ENCODE measurements at regions not wholly inside any gene's neighbourhood (a gene's known extent, or its start where the extent isn't known, plus 50 kb on each side); places are given as distances from the start of the nearest gene placed in this dataset.

- Histone ChIP-seq H3K9me3 (ENCODE audit: control insufficient read depth in 2 of 2, low read length in 2 of 2) (peaks cover 0 to 3% of the 10 kb centered on the region in 2 donors), H3K4me3 (ENCODE audit: low read length in 2 of 2) (no peak overlapping the region), H3K4me1 (ENCODE audit: control insufficient read depth, insufficient read depth, low read length) (no peaks in the 10 kb centered on the region), H3K27me3 (ENCODE audit: control insufficient read depth in 1 of 2, insufficient read depth in 2 of 2, low read length in 2 of 2) (no peaks in the 10 kb centered on the region), H3K27ac (ENCODE audit: low read length) (no peak overlapping the region), H3K36me3 (ENCODE audit: control insufficient read depth in 2 of 2, insufficient read depth in 2 of 2, low read length in 2 of 2) (no peaks in the 10 kb centered on the region), H3K9ac (ENCODE audit: low read length in 2 of 2) (no peak overlapping the region)
Observed at GRCh38 chr2:60033325-60033724, 520.1 kb downstream of the BCL11A start.

- H3K9ac ChIP-seq (ENCODE audit: low read length in 2 of 2) = no peak overlapping the region
- H3K27me3 ChIP-seq (ENCODE audit: control insufficient read depth in 1 of 2, insufficient read depth in 2 of 2, low read length in 2 of 2) = no peaks in the 10 kb centered on the region
- no peak overlapping the region for H3K27ac ChIP-seq (ENCODE audit: low read length)
- H3K36me3 ChIP-seq (ENCODE audit: control insufficient read depth in 2 of 2, insufficient read depth in 2 of 2, low read length in 2 of 2) = no peaks in the 10 kb centered on the region
- H3K4me1 ChIP-seq (ENCODE audit: control insufficient read depth, insufficient read depth, low read length) = no peaks in the 10 kb centered on the region
- peaks cover 0 to 3% of the 10 kb centered on the region in 2 donors for H3K9me3 ChIP-seq (ENCODE audit: control insufficient read depth in 2 of 2, low read length in 2 of 2)
- H3K4me3 ChIP-seq (ENCODE audit: low read length in 2 of 2) = no peak overlapping the region
Observed at GRCh38 chr2:60029566-60029883, 523.9 kb downstream of the BCL11A start.

- Histone ChIP-seq H3K4me1 (ENCODE audit: control insufficient read depth, insufficient read depth, low read length) (no peaks in the 10 kb centered on the region), H3K27ac (ENCODE audit: low read length) (no peak overlapping the region), H3K27me3 (ENCODE audit: control insufficient read depth in 1 of 2, insufficient read depth in 2 of 2, low read length in 2 of 2) (no peaks in the 10 kb centered on the region), H3K36me3 (ENCODE audit: control insufficient read depth in 2 of 2, insufficient read depth in 2 of 2, low read length in 2 of 2) (no peaks in the 10 kb centered on the region), H3K9ac (ENCODE audit: low read length in 2 of 2) (no peak overlapping the region), H3K4me3 (ENCODE audit: low read length in 2 of 2) (no peak overlapping the region), H3K9me3 (ENCODE audit: control insufficient read depth in 2 of 2, low read length in 2 of 2) (peaks cover 0 to 3% of the 10 kb centered on the region in 2 donors)
Observed at GRCh38 chr2:60028849-60029565, 524.4 kb downstream of the BCL11A start.

- no peaks in the 10 kb centered on the region for H3K36me3 ChIP-seq (ENCODE audit: control insufficient read depth in 2 of 2, insufficient read depth in 2 of 2, low read length in 2 of 2)
- no peaks in the 10 kb centered on the region for H3K9me3 ChIP-seq (ENCODE audit: control insufficient read depth in 2 of 2, low read length in 2 of 2)
- H3K27ac ChIP-seq (ENCODE audit: low read length) = no peak overlapping the region
Observed at GRCh38 chr2:60025496-60025895, 528.0 kb downstream of the BCL11A start.

GRCh38 chr2:60023256-60023985, 530.0 kb downstream of the BCL11A start:
- no peaks in the 10 kb centered on the region for H3K36me3 ChIP-seq (ENCODE audit: control insufficient read depth in 2 of 2, insufficient read depth in 2 of 2, low read length in 2 of 2)
- H3K9me3 ChIP-seq (ENCODE audit: control insufficient read depth in 2 of 2, low read length in 2 of 2) = no peaks in the 10 kb centered on the region
- H3K27ac ChIP-seq (ENCODE audit: low read length) = no peak overlapping the region
- no peak overlapping the region for H3K4me3 ChIP-seq (ENCODE audit: low read length in 2 of 2)
- H3K9ac ChIP-seq (ENCODE audit: low read length in 2 of 2) = no peak overlapping the region
- no peaks in the 10 kb centered on the region for H3K4me1 ChIP-seq (ENCODE audit: control insufficient read depth, insufficient read depth, low read length)
- H3K27me3 ChIP-seq (ENCODE audit: control insufficient read depth in 1 of 2, insufficient read depth in 2 of 2, low read length in 2 of 2) = no peaks in the 10 kb centered on the region

More at GRCh38 chr2:60025496-60025895, 528.0 kb downstream of the BCL11A start:
- Histone ChIP-seq H3K4me3 (ENCODE audit: low read length in 2 of 2) (no peak overlapping the region), H3K9ac (ENCODE audit: low read length in 2 of 2) (no peak overlapping the region), H3K27me3 (ENCODE audit: control insufficient read depth in 1 of 2, insufficient read depth in 2 of 2, low read length in 2 of 2) (no peaks in the 10 kb centered on the region), H3K4me1 (ENCODE audit: control insufficient read depth, insufficient read depth, low read length) (no peaks in the 10 kb centered on the region)

GRCh38 chr2:60007671-60008070, 545.8 kb downstream of the BCL11A start:
- H3K4me1 ChIP-seq (ENCODE audit: control insufficient read depth, insufficient read depth, low read length) = no peaks in the 10 kb centered on the region
- H3K27me3 ChIP-seq (ENCODE audit: control insufficient read depth in 1 of 2, insufficient read depth in 2 of 2, low read length in 2 of 2) = no peaks in the 10 kb centered on the region
- no peak overlapping the region for H3K27ac ChIP-seq (ENCODE audit: low read length)
- no peak overlapping the region for H3K4me3 ChIP-seq (ENCODE audit: low read length in 2 of 2)
- no peak overlapping the region for H3K9ac ChIP-seq (ENCODE audit: low read length in 2 of 2)
- no peaks in the 10 kb centered on the region for H3K9me3 ChIP-seq (ENCODE audit: control insufficient read depth in 2 of 2, low read length in 2 of 2)
- H3K36me3 ChIP-seq (ENCODE audit: control insufficient read depth in 2 of 2, insufficient read depth in 2 of 2, low read length in 2 of 2) = no peaks in the 10 kb centered on the region

GRCh38 chr2:60003076-60003475, 550.4 kb downstream of the BCL11A start:
- no peaks in the 10 kb centered on the region for H3K27me3 ChIP-seq (ENCODE audit: control insufficient read depth in 1 of 2, insufficient read depth in 2 of 2, low read length in 2 of 2)
- H3K4me1 ChIP-seq (ENCODE audit: control insufficient read depth, insufficient read depth, low read length) = no peaks in the 10 kb centered on the region
- H3K9ac ChIP-seq (ENCODE audit: low read length in 2 of 2) = no peak overlapping the region
- H3K27ac ChIP-seq (ENCODE audit: low read length) = no peak overlapping the region
- no peaks in the 10 kb centered on the region for H3K36me3 ChIP-seq (ENCODE audit: control insufficient read depth in 2 of 2, insufficient read depth in 2 of 2, low read length in 2 of 2)
- no peaks in the 10 kb centered on the region for H3K9me3 ChIP-seq (ENCODE audit: control insufficient read depth in 2 of 2, low read length in 2 of 2)
- no peak overlapping the region for H3K4me3 ChIP-seq (ENCODE audit: low read length in 2 of 2)

GRCh38 chr2:60002183-60002867, 551.1 kb downstream of the BCL11A start:
- no peaks in the 10 kb centered on the region for H3K27me3 ChIP-seq (ENCODE audit: control insufficient read depth in 1 of 2, insufficient read depth in 2 of 2, low read length in 2 of 2)
- no peak overlapping the region for H3K9ac ChIP-seq (ENCODE audit: low read length in 2 of 2)
- H3K4me1 ChIP-seq (ENCODE audit: control insufficient read depth, insufficient read depth, low read length) = no peaks in the 10 kb centered on the region
- no peak overlapping the region for H3K4me3 ChIP-seq (ENCODE audit: low read length in 2 of 2)
- no peak overlapping the region for H3K27ac ChIP-seq (ENCODE audit: low read length)
- H3K36me3 ChIP-seq (ENCODE audit: control insufficient read depth in 2 of 2, insufficient read depth in 2 of 2, low read length in 2 of 2) = no peaks in the 10 kb centered on the region
- no peaks in the 10 kb centered on the region for H3K9me3 ChIP-seq (ENCODE audit: control insufficient read depth in 2 of 2, low read length in 2 of 2)

- Histone ChIP-seq H3K27ac (ENCODE audit: low read length) (no peak overlapping the region), H3K9me3 (ENCODE audit: control insufficient read depth in 2 of 2, low read length in 2 of 2) (no peaks in the 10 kb centered on the region), H3K36me3 (ENCODE audit: control insufficient read depth in 2 of 2, insufficient read depth in 2 of 2, low read length in 2 of 2) (no peaks in the 10 kb centered on the region)
Observed at GRCh38 chr2:60000686-60001085, 552.8 kb downstream of the BCL11A start.

GRCh38 chr2:59998324-59998723, 555.1 kb downstream of the BCL11A start:
- no peaks in the 10 kb centered on the region for H3K27me3 ChIP-seq (ENCODE audit: control insufficient read depth in 1 of 2, insufficient read depth in 2 of 2, low read length in 2 of 2)
- H3K4me3 ChIP-seq (ENCODE audit: low read length in 2 of 2) = no peak overlapping the region
- no peaks in the 10 kb centered on the region for H3K9me3 ChIP-seq (ENCODE audit: control insufficient read depth in 2 of 2, low read length in 2 of 2)
- H3K4me1 ChIP-seq (ENCODE audit: control insufficient read depth, insufficient read depth, low read length) = no peaks in the 10 kb centered on the region
- no peaks in the 10 kb centered on the region for H3K36me3 ChIP-seq (ENCODE audit: control insufficient read depth in 2 of 2, insufficient read depth in 2 of 2, low read length in 2 of 2)
- H3K9ac ChIP-seq (ENCODE audit: low read length in 2 of 2) = no peak overlapping the region
- no peak overlapping the region for H3K27ac ChIP-seq (ENCODE audit: low read length)

More at GRCh38 chr2:60000686-60001085, 552.8 kb downstream of the BCL11A start:
- Histone ChIP-seq H3K4me3 (ENCODE audit: low read length in 2 of 2) (no peak overlapping the region), H3K4me1 (ENCODE audit: control insufficient read depth, insufficient read depth, low read length) (no peaks in the 10 kb centered on the region), H3K27me3 (ENCODE audit: control insufficient read depth in 1 of 2, insufficient read depth in 2 of 2, low read length in 2 of 2) (no peaks in the 10 kb centered on the region), H3K9ac (ENCODE audit: low read length in 2 of 2) (no peak overlapping the region)
